GM12873 (cell line): ENCODE measurements at regions not wholly inside any gene's neighbourhood (a gene's known extent, or its start where the extent isn't known, plus 50 kb on each side); places are given as distances from the start of the nearest gene placed in this dataset.

ENCODE experiments used
- CTCF ChIP-seq: IDR thresholded peaks from 2 replicates; pipeline ENCODE4 v1.5.1; 2012; ENCODE audit warnings: low read depth, mild to moderate bottlenecking, moderate library complexity, low read length, control low read depth; ENCODE audit not compliant: insufficient read depth; ENCODE audit errors: missing control alignments

- TF ChIP-seq CTCF = no peak
Measured at GRCh38 chr11:98100689-98101088, 920.1 kb upstream of the CNTN5 start.

GRCh38 chr11:98101329-98101728, 919.4 kb upstream of the CNTN5 start:
- TF ChIP-seq CTCF = no peak

- TF ChIP-seq CTCF = no peak
Measured at GRCh38 chr11:98104249-98104648, 916.5 kb upstream of the CNTN5 start.

GRCh38 chr11:98107736-98108135, 913.0 kb upstream of the CNTN5 start:
- TF ChIP-seq CTCF = no peak

GRCh38 chr11:98110030-98110429, 910.7 kb upstream of the CNTN5 start:
- TF ChIP-seq CTCF = no peak

GRCh38 chr11:98115873-98116272, 904.9 kb upstream of the CNTN5 start:
- TF ChIP-seq CTCF = no peak

GRCh38 chr11:98130117-98130625, 890.6 kb upstream of the CNTN5 start:
- no peak for TF ChIP-seq CTCF
